ENCODE measurements at regions not wholly inside any gene's neighbourhood (a gene's known extent, or its start where the extent isn't known, plus 50 kb on each side); places are given as distances from the start of the nearest gene placed in this dataset.
"Not testable (repeated sequence)": the region's sequence is repeated elsewhere in the genome, so short reads cannot be mapped to it uniquely, and the experiment has no call there.

- DNase-seq, result no peak
Observed at GRCh38 chr6:2361195-2361594, 115.8 kb upstream of the GMDS start.

GRCh38 chr6:2360716-2361115, 115.3 kb upstream of the GMDS start:
- DNase-seq, result no peak

- DNase-seq, result no peak
Observed at GRCh38 chr6:2360126-2360525, 114.7 kb upstream of the GMDS start.

- DNase-seq, result no peak
Observed at GRCh38 chr6:2355150-2355549, 109.7 kb upstream of the GMDS start.

GRCh38 chr6:2354138-2354491, 108.7 kb upstream of the GMDS start:
- DNase-seq, result no peak

GRCh38 chr6:2353412-2354137, 108.2 kb upstream of the GMDS start:
- DNase-seq, result peak; percentile 46

GRCh38 chr6:2351807-2352431, 106.5 kb upstream of the GMDS start:
- DNase-seq, result no peak

- no peak for DNase-seq
Observed at GRCh38 chr6:2351090-2351489, 105.7 kb upstream of the GMDS start.

GRCh38 chr6:2346078-2346477, 100.7 kb upstream of the GMDS start:
- DNase-seq, result no peak

GRCh38 chr6:2344319-2344905, 99.0 kb upstream of the GMDS start:
- no peak for DNase-seq

- DNase-seq, result no peak
Observed at GRCh38 chr6:2327591-2327990, 82.2 kb upstream of the GMDS start.

- DNase-seq, result no peak
Observed at GRCh38 chr6:2324166-2324953, 79.0 kb upstream of the GMDS start.

- not testable (repeated sequence) for DNase-seq
Observed at GRCh38 chr6:2317498-2317897, 72.1 kb upstream of the GMDS start.

GRCh38 chr6:2314641-2315040, 69.2 kb upstream of the GMDS start:
- DNase-seq, result no peak

GRCh38 chr6:2310042-2310441, 64.6 kb upstream of the GMDS start:
- no peak for DNase-seq

GRCh38 chr6:2309122-2309521, 63.7 kb upstream of the GMDS start:
- no peak for DNase-seq

- no peak for DNase-seq
Observed at GRCh38 chr6:2307799-2308198, 62.4 kb upstream of the GMDS start.

GRCh38 chr6:2305951-2306350, 60.5 kb upstream of the GMDS start:
- DNase-seq, result no peak

GRCh38 chr6:2302482-2302881, 57.1 kb upstream of the GMDS start:
- DNase-seq, result not testable (repeated sequence)

- no peak for DNase-seq
Observed at GRCh38 chr6:2296781-2297180, 51.4 kb upstream of the GMDS start.
